ENCODE measurements at regions not wholly inside any gene's neighbourhood (a gene's known extent, or its start where the extent isn't known, plus 50 kb on each side); places are given as distances from the start of the nearest gene placed in this dataset.
"Not testable (repeated sequence)": the region's sequence is repeated elsewhere in the genome, so short reads cannot be mapped to it uniquely, and the experiment has no call there.

- DNase-seq (ENCODE audit: low read depth in 2 of 2), result no peak
Measured at GRCh38 chr2:235219048-235219447, 267.2 kb downstream of the SH3BP4 start.

GRCh38 chr2:235220331-235220730 is 268.5 kb downstream of the SH3BP4 start:
- DNase-seq (ENCODE audit: low read depth in 2 of 2), result no peak

GRCh38 chr2:235223011-235223410 is 270.8 kb upstream of the AGAP1 start:
- no peak for DNase-seq (ENCODE audit: low read depth in 2 of 2)

GRCh38 chr2:235224410-235224809 is 269.4 kb upstream of the AGAP1 start:
- DNase-seq (ENCODE audit: low read depth in 2 of 2), result no peak

GRCh38 chr2:235225261-235225660 is 268.6 kb upstream of the AGAP1 start:
- DNase-seq (ENCODE audit: low read depth in 2 of 2), result no peak

- no peak for DNase-seq (ENCODE audit: low read depth in 2 of 2)
Measured at GRCh38 chr2:235227590-235227989, 266.3 kb upstream of the AGAP1 start.

GRCh38 chr2:235228422-235228821 is 265.4 kb upstream of the AGAP1 start:
- not testable (repeated sequence) for DNase-seq (ENCODE audit: low read depth in 2 of 2)

GRCh38 chr2:235229236-235229635 is 264.6 kb upstream of the AGAP1 start:
- no peak for DNase-seq (ENCODE audit: low read depth in 2 of 2)

- DNase-seq (ENCODE audit: low read depth in 2 of 2), result no peak
Measured at GRCh38 chr2:235230821-235231601, 262.8 kb upstream of the AGAP1 start.

- no peak for DNase-seq (ENCODE audit: low read depth in 2 of 2)
Measured at GRCh38 chr2:235232449-235233433, 261.1 kb upstream of the AGAP1 start.

- no peak for DNase-seq (ENCODE audit: low read depth in 2 of 2)
Measured at GRCh38 chr2:235234736-235235135, 259.1 kb upstream of the AGAP1 start.

- DNase-seq (ENCODE audit: low read depth in 2 of 2), result no peak
Measured at GRCh38 chr2:235235977-235236767, 257.7 kb upstream of the AGAP1 start.

GRCh38 chr2:235238537-235238936 is 255.3 kb upstream of the AGAP1 start:
- DNase-seq (ENCODE audit: low read depth in 2 of 2), result no peak

GRCh38 chr2:235240574-235240973 is 253.3 kb upstream of the AGAP1 start:
- no peak for DNase-seq (ENCODE audit: low read depth in 2 of 2)

- no peak for DNase-seq (ENCODE audit: low read depth in 2 of 2)
Measured at GRCh38 chr2:235244255-235245220, 249.3 kb upstream of the AGAP1 start.

- DNase-seq (ENCODE audit: low read depth in 2 of 2), result no peak
Measured at GRCh38 chr2:235247001-235247400, 246.8 kb upstream of the AGAP1 start.

GRCh38 chr2:235255693-235256092 is 238.2 kb upstream of the AGAP1 start:
- no peak for DNase-seq (ENCODE audit: low read depth in 2 of 2)

GRCh38 chr2:235257590-235257989 is 236.3 kb upstream of the AGAP1 start:
- DNase-seq (ENCODE audit: low read depth in 2 of 2), result no peak

GRCh38 chr2:235262750-235263149 is 231.1 kb upstream of the AGAP1 start:
- DNase-seq (ENCODE audit: low read depth in 2 of 2), result no peak

- DNase-seq (ENCODE audit: low read depth in 2 of 2), result no peak
Measured at GRCh38 chr2:235263205-235264120, 230.4 kb upstream of the AGAP1 start.
